Esophagus muscularis mucosa (tissue), 3 donors: ENCODE measurements at regions not wholly inside any gene's neighbourhood (a gene's known extent, or its start where the extent isn't known, plus 50 kb on each side); places are given as distances from the start of the nearest gene placed in this dataset.

Experiments used
- CTCF ChIP-seq, 3 experiments: fragments of 200-600 bp in 2 of 3; fragments of 450-650 bp in 1 of 3; sonication (generic) in 2 of 3; IDR thresholded peaks; one replicate each; pipeline ENCODE4 v1.5.1; 2017 to 2019; ENCODE audit warnings: antibody characterized with exemption in 3 of 3, mild to moderate bottlenecking in 2 of 3, moderate library complexity in 1 of 3
- POLR2AphosphoS5 ChIP-seq, 2 donors: sonication (generic); formaldehyde crosslinking; IDR thresholded peaks; one replicate each; pipeline ENCODE4 v1.6.1; 2017; ENCODE audit warnings: antibody characterized with exemption in 2 of 2

- TF ChIP-seq CTCF (IDR thresholded peaks at IDR 0.05) (no peak), POLR2AphosphoS5 (IDR thresholded peaks at IDR 0.05) (no peak)
Observed at GRCh38 chr10:120186506-120186905, 270.5 kb upstream of the PLPP4 start.
